GM23338 (cell line): ENCODE measurements at regions not wholly inside any gene's neighbourhood (a gene's known extent, or its start where the extent isn't known, plus 50 kb on each side); places are given as distances from the start of the nearest gene placed in this dataset.

Source experiments
- ATAC-seq: fragments of 200-7000 bp; cut with Tn5 transposase; 3 replicates; pipeline ENCODE4 v1.9.1; 2020
- DNase-seq: peaks from one replicate; pipeline ENCODE4 v3.0.0-alpha.2; 2015; ENCODE audit warnings: low spot score
- H2AFZ ChIP-seq: fragments of 200-600 bp; sonication (generic); 2 replicates; pipeline ENCODE4 v1.8.0; 2016; ENCODE audit warnings: antibody characterized with exemption, mild to moderate bottlenecking, moderate library complexity
- H3F3A ChIP-seq: fragments of 200-600 bp; sonication (generic); replicated peaks from 2 replicates; pipeline ENCODE4 v1.8.0; 2017; ENCODE audit warnings: antibody characterized with exemption, mixed run types, low read depth
- H3K27ac ChIP-seq: fragments of 200-600 bp; sonication (generic); 2 replicates; pipeline ENCODE4 v1.6.1; 2016; ENCODE audit warnings: low read depth
- H3K27me3 ChIP-seq: fragments of 200-600 bp; sonication (generic); 2 replicates; pipeline ENCODE4 v1.8.0; 2016; ENCODE audit warnings: mild to moderate bottlenecking, mixed run types, moderate library complexity; ENCODE audit not compliant: insufficient read depth
- H3K36me3 ChIP-seq: fragments of 200-600 bp; sonication (generic); 2 replicates; pipeline ENCODE4 v1.8.0; 2016; ENCODE audit warnings: mild to moderate bottlenecking; ENCODE audit not compliant: insufficient read depth
- H3K4me1 ChIP-seq: fragments of 200-600 bp; sonication (generic); 2 replicates; pipeline ENCODE4 v1.8.0; 2016; ENCODE audit warnings: mild to moderate bottlenecking, moderate library complexity; ENCODE audit not compliant: insufficient read depth
- H3K4me2 ChIP-seq: fragments of 200-600 bp; sonication (generic); 2 replicates; pipeline ENCODE4 v1.7.1; 2017; ENCODE audit warnings: mixed run types
- H3K4me3 ChIP-seq: fragments of 200-600 bp; sonication (generic); 2 replicates; pipeline ENCODE4 v1.6.1; 2016; ENCODE audit warnings: mixed run types
- H3K79me2 ChIP-seq: fragments of 200-600 bp; sonication (generic); replicated peaks from 2 replicates; pipeline ENCODE4 v1.8.0; 2017; ENCODE audit warnings: mild to moderate bottlenecking; ENCODE audit not compliant: insufficient read depth
- H3K9me2 ChIP-seq: fragments of 200-600 bp; sonication (generic); 2 replicates; pipeline ENCODE4 v1.8.0; 2017; ENCODE audit not compliant: insufficient read depth
- H4K20me1 ChIP-seq: fragments of 200-600 bp; sonication (generic); replicated peaks from 2 replicates; pipeline ENCODE4 v1.8.0; 2017; ENCODE audit warnings: mild to moderate bottlenecking; ENCODE audit not compliant: insufficient read depth
- H3K27ac Mint-ChIP-seq: 2 replicates; pipeline ENCODE4 v1.8.0; 2020; ENCODE audit warnings: inconsistent platforms, mild to moderate bottlenecking, moderate library complexity, mixed read lengths
- H3K27me3 Mint-ChIP-seq: 3 replicates; pipeline ENCODE4 v1.8.0; 2022; ENCODE audit warnings: low read depth, mild to moderate bottlenecking, moderate library complexity, mixed read lengths, inconsistent platforms; ENCODE audit not compliant: insufficient read depth, poor library complexity
- H3K36me3 Mint-ChIP-seq: 3 replicates; pipeline ENCODE4 v1.8.0; 2021; ENCODE audit warnings: low read depth, mild to moderate bottlenecking, inconsistent platforms, moderate library complexity, mixed read lengths
- H3K4me1 Mint-ChIP-seq: 3 replicates; pipeline ENCODE4 v1.8.0; 2020; ENCODE audit warnings: mild to moderate bottlenecking, inconsistent platforms, mixed read lengths
- H3K4me3 Mint-ChIP-seq: 3 replicates; pipeline ENCODE4 v1.8.0; 2021; ENCODE audit warnings: moderate library complexity, mild to moderate bottlenecking, inconsistent platforms, mixed read lengths
- H3K9me3 Mint-ChIP-seq: 3 replicates; pipeline ENCODE4 v1.8.0; 2020; ENCODE audit warnings: moderate library complexity, mild to moderate bottlenecking, inconsistent platforms, mixed read lengths
- CREB1 ChIP-seq: fragments of 250-450 bp; sonication (Bioruptor Pico); IDR thresholded peaks from 2 replicates; pipeline ENCODE4 v1.5.0; 2020; ENCODE audit warnings: low read depth, mild to moderate bottlenecking, moderate library complexity
- EZH2 ChIP-seq: fragments of 200-600 bp; sonication (generic); IDR thresholded peaks from one replicate; pipeline ENCODE4 v1.8.0; 2017; ENCODE audit warnings: antibody characterized with exemption, mild to moderate bottlenecking, low read depth; ENCODE audit not compliant: unreplicated experiment
- EZH2phosphoT487 ChIP-seq: fragments of 200-600 bp; sonication (generic); IDR thresholded peaks from one replicate; pipeline ENCODE4 v1.8.1; 2018; ENCODE audit warnings: antibody characterized with exemption; ENCODE audit not compliant: unreplicated experiment
- JUNB ChIP-seq: IDR thresholded peaks from one replicate; pipeline ENCODE4 v1.6.1; 2016; ENCODE audit warnings: antibody characterized with exemption; ENCODE audit not compliant: unreplicated experiment
- NANOG ChIP-seq: IDR thresholded peaks from 2 replicates; pipeline ENCODE4 v1.6.1; 2016; ENCODE audit warnings: antibody characterized with exemption, borderline replicate concordance
- POLR2AphosphoS5 ChIP-seq: IDR thresholded peaks from 2 replicates; pipeline ENCODE4 v1.6.1; 2016; ENCODE audit warnings: antibody characterized with exemption, low read depth
- STAT1 ChIP-seq: IDR thresholded peaks from one replicate; pipeline ENCODE4 v1.6.1; 2016; ENCODE audit warnings: antibody characterized with exemption; ENCODE audit not compliant: unreplicated experiment
- ZNF114 ChIP-seq: fragments of 250-450 bp; sonication (Bioruptor Pico); IDR thresholded peaks from 2 replicates; pipeline ENCODE4 v1.5.0; 2020; ENCODE audit warnings: mild to moderate bottlenecking, moderate library complexity
- ZNF331 ChIP-seq: fragments of 250-450 bp; sonication (Bioruptor Pico); IDR thresholded peaks from 2 replicates; pipeline ENCODE4 v1.5.0; 2020; ENCODE audit warnings: low read depth, mild to moderate bottlenecking, moderate library complexity
- TF ChIP-seq, protein P1 (sequence below): IDR thresholded peaks from 2 replicates; pipeline ENCODE4 v1.6.1; 2016; ENCODE audit warnings: antibody characterized with exemption
- TF ChIP-seq, protein P2 (sequence below): IDR thresholded peaks from one replicate; pipeline ENCODE4 v1.6.1; 2018; ENCODE audit warnings: antibody characterized with exemption; ENCODE audit not compliant: unreplicated experiment
- TF ChIP-seq, protein P3 (sequence below): fragments of 250-450 bp; sonication (Bioruptor Pico); IDR thresholded peaks from 2 replicates; pipeline ENCODE4 v1.5.0; 2020; ENCODE audit warnings: mild to moderate bottlenecking, moderate library complexity
- TF ChIP-seq, protein P4 (sequence below), 2 experiments: fragments of 200-600 bp in 1 of 2; sonication (generic) in 1 of 2; conservative IDR thresholded peaks; 2 replicates each; pipeline versions ENCODE4 v1.5.1 to v1.6.1; 2016 to 2017; ENCODE audit warnings: antibody characterized with exemption in 2 of 2, low read depth in 2 of 2, mild to moderate bottlenecking in 2 of 2, moderate library complexity in 1 of 2

DNA sequence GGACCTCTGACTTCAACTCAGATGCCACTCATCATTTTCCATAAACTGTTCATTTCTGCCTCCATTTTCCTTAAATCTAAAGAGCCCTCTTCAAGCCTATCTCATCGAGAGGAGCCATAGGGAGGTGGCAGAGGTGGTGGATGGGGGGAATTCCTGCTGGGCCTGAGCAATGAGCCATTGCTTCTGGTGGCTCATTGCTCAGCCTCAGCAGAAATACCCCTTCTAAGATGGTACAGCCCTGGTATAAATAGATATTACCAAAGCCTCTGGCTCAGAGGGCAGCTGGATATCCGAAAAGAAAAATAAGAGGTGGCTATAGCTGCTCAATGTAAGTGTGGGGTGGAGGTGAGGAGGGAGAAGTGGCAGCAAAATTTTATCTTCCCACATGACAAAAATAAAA, 313.5 kb downstream of the CAAP1 start:
- H3K4me3 Mint-ChIP-seq = no peak overlapping the region
- peaks cover 6% of the 10 kb centered on the region; the same call in 1 of the 2 replicates for H3K9me2 ChIP-seq
- TF ChIP-seq, protein P1, sequence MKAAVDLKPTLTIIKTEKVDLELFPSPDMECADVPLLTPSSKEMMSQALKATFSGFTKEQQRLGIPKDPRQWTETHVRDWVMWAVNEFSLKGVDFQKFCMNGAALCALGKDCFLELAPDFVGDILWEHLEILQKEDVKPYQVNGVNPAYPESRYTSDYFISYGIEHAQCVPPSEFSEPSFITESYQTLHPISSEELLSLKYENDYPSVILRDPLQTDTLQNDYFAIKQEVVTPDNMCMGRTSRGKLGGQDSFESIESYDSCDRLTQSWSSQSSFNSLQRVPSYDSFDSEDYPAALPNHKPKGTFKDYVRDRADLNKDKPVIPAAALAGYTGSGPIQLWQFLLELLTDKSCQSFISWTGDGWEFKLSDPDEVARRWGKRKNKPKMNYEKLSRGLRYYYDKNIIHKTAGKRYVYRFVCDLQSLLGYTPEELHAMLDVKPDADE = no peak
- no peak for TF ChIP-seq CREB1
- no peak for TF ChIP-seq POLR2AphosphoS5
- TF ChIP-seq NANOG = no peak
- TF ChIP-seq, protein P2, sequence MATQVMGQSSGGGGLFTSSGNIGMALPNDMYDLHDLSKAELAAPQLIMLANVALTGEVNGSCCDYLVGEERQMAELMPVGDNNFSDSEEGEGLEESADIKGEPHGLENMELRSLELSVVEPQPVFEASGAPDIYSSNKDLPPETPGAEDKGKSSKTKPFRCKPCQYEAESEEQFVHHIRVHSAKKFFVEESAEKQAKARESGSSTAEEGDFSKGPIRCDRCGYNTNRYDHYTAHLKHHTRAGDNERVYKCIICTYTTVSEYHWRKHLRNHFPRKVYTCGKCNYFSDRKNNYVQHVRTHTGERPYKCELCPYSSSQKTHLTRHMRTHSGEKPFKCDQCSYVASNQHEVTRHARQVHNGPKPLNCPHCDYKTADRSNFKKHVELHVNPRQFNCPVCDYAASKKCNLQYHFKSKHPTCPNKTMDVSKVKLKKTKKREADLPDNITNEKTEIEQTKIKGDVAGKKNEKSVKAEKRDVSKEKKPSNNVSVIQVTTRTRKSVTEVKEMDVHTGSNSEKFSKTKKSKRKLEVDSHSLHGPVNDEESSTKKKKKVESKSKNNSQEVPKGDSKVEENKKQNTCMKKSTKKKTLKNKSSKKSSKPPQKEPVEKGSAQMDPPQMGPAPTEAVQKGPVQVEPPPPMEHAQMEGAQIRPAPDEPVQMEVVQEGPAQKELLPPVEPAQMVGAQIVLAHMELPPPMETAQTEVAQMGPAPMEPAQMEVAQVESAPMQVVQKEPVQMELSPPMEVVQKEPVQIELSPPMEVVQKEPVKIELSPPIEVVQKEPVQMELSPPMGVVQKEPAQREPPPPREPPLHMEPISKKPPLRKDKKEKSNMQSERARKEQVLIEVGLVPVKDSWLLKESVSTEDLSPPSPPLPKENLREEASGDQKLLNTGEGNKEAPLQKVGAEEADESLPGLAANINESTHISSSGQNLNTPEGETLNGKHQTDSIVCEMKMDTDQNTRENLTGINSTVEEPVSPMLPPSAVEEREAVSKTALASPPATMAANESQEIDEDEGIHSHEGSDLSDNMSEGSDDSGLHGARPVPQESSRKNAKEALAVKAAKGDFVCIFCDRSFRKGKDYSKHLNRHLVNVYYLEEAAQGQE = no peak
- TF ChIP-seq EZH2 = no peak
- no peak for TF ChIP-seq ZNF114 (CRISPR knock-in tag)
- no peak for TF ChIP-seq STAT1
- no peak for TF ChIP-seq JUNB
- TF ChIP-seq, protein P3, sequence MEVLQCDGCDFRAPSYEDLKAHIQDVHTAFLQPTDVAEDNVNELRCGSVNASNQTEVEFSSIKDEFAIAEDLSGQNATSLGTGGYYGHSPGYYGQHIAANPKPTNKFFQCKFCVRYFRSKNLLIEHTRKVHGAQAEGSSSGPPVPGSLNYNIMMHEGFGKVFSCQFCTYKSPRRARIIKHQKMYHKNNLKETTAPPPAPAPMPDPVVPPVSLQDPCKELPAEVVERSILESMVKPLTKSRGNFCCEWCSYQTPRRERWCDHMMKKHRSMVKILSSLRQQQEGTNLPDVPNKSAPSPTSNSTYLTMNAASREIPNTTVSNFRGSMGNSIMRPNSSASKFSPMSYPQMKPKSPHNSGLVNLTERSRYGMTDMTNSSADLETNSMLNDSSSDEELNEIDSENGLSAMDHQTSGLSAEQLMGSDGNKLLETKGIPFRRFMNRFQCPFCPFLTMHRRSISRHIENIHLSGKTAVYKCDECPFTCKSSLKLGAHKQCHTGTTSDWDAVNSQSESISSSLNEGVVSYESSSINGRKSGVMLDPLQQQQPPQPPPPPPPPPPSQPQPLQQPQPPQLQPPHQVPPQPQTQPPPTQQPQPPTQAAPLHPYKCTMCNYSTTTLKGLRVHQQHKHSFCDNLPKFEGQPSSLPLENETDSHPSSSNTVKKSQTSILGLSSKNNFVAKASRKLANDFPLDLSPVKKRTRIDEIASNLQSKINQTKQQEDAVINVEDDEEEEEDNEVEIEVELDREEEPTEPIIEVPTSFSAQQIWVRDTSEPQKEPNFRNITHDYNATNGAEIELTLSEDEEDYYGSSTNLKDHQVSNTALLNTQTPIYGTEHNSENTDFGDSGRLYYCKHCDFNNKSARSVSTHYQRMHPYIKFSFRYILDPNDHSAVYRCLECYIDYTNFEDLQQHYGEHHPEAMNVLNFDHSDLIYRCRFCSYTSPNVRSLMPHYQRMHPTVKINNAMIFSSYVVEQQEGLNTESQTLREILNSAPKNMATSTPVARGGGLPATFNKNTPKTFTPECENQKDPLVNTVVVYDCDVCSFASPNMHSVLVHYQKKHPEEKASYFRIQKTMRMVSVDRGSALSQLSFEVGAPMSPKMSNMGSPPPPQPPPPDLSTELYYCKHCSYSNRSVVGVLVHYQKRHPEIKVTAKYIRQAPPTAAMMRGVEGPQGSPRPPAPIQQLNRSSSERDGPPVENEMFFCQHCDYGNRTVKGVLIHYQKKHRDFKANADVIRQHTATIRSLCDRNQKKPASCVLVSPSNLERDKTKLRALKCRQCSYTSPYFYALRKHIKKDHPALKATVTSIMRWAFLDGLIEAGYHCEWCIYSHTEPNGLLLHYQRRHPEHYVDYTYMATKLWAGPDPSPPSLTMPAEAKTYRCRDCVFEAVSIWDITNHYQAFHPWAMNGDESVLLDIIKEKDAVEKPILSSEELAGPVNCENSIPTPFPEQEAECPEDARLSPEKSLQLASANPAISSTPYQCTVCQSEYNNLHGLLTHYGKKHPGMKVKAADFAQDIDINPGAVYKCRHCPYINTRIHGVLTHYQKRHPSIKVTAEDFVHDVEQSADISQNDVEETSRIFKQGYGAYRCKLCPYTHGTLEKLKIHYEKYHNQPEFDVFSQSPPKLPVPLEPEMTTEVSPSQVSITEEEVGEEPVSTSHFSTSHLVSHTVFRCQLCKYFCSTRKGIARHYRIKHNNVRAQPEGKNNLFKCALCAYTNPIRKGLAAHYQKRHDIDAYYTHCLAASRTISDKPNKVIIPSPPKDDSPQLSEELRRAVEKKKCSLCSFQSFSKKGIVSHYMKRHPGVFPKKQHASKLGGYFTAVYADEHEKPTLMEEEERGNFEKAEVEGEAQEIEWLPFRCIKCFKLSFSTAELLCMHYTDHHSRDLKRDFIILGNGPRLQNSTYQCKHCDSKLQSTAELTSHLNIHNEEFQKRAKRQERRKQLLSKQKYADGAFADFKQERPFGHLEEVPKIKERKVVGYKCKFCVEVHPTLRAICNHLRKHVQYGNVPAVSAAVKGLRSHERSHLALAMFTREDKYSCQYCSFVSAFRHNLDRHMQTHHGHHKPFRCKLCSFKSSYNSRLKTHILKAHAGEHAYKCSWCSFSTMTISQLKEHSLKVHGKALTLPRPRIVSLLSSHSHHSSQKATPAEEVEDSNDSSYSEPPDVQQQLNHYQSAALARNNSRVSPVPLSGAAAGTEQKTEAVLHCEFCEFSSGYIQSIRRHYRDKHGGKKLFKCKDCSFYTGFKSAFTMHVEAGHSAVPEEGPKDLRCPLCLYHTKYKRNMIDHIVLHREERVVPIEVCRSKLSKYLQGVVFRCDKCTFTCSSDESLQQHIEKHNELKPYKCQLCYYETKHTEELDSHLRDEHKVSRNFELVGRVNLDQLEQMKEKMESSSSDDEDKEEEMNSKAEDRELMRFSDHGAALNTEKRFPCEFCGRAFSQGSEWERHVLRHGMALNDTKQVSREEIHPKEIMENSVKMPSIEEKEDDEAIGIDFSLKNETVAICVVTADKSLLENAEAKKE (CRISPR knock-in tag) = no peak
- TF ChIP-seq, protein P4, sequence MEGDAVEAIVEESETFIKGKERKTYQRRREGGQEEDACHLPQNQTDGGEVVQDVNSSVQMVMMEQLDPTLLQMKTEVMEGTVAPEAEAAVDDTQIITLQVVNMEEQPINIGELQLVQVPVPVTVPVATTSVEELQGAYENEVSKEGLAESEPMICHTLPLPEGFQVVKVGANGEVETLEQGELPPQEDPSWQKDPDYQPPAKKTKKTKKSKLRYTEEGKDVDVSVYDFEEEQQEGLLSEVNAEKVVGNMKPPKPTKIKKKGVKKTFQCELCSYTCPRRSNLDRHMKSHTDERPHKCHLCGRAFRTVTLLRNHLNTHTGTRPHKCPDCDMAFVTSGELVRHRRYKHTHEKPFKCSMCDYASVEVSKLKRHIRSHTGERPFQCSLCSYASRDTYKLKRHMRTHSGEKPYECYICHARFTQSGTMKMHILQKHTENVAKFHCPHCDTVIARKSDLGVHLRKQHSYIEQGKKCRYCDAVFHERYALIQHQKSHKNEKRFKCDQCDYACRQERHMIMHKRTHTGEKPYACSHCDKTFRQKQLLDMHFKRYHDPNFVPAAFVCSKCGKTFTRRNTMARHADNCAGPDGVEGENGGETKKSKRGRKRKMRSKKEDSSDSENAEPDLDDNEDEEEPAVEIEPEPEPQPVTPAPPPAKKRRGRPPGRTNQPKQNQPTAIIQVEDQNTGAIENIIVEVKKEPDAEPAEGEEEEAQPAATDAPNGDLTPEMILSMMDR (conservative IDR thresholded peaks at IDR 0.05; ENCODE audit: low read depth in 2 of 2) = no peak
- TF ChIP-seq ZNF331 = no peak
- no peak for TF ChIP-seq EZH2phosphoT487
- no peak overlapping the region for H2AFZ ChIP-seq
- no peaks in the 10 kb centered on the region for H3K4me1 ChIP-seq
- no peaks in the 10 kb centered on the region for H3K27me3 ChIP-seq
- H3K36me3 ChIP-seq = no peaks in the 10 kb centered on the region
- no peaks in the 10 kb centered on the region for H3K27me3 Mint-ChIP-seq
- ATAC-seq (no peak; the same call in 2 of the 3 replicates), DNase-seq (peak; percentile 17)
- no peak overlapping the region for H3K27ac ChIP-seq
- no peaks in the 10 kb centered on the region for H3K36me3 Mint-ChIP-seq
- no peaks in the 10 kb centered on the region for H4K20me1 ChIP-seq
- no peaks in the 10 kb centered on the region for H3K79me2 ChIP-seq
- no peak overlapping the region for H3K4me2 ChIP-seq
- H3K4me3 ChIP-seq = no peak overlapping the region
- no peak overlapping the region for H3K27ac Mint-ChIP-seq
- H3F3A ChIP-seq = no peaks in the 10 kb centered on the region
- no peaks in the 10 kb centered on the region for H3K9me3 Mint-ChIP-seq
- H3K4me1 Mint-ChIP-seq = no peaks in the 10 kb centered on the region
